HL-60/S4 treated with phorbol 12-myristate 13-acetate at 8.2 ng/mL for 4 days and 3 days (cell line): ENCODE measurements at regions not wholly inside any gene's neighbourhood (a gene's known extent, or its start where the extent isn't known, plus 50 kb on each side); places are given as distances from the start of the nearest gene placed in this dataset.
"Not testable (repeated sequence)": the region's sequence is repeated elsewhere in the genome, so short reads cannot be mapped to it uniquely, and the experiment has no call there.

Experiments used
- in situ Hi-C: fragments of 300-500 bp; cut with MboI; formaldehyde crosslinking; loops from 2 replicates; pipeline ENCODE4 v1.15.0; 2022; ENCODE audit warnings: low sequenced_read_pairs

DNA sequence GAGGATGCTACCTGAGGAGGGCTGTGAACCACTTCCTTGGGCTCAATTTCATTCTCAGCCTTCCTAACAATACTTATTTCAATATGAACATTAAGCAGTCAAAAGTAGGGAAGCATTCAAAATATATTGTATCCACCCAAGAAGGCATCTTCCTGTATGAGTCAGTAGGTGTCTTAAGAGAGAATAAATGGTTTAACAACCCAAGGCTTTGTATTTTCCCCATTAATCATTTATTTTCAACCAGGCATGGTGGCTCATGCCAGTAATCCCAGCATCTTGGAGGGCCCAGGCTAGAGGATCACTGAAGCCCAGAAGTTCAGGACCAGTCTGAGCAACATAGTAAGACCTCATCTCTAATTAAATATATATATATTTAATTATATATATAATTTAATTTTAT lies 74.5 kb upstream of the MARCKS start:
- in situ Hi-C loops, result no loop called here

DNA sequence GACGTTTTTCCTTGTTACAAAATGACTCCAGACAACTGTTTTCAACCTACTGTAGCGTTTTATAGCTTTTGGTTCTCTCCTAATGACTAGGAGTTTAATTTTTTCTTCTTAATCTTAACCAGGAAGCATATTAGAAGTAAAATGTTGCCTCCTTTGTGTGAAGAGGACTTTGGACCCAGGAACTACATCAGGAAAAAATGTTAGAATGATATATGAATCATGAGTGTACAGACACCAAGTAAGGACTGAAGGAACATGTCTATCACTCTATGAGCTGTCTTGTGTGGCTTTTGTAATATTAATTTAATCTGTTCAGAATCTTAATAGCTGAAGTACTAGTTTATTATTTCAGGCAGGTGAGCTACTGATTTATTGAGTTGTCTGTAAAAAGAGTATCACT lies 71.0 kb upstream of the MARCKS start:
- in situ Hi-C loops, result no loop called here

DNA sequence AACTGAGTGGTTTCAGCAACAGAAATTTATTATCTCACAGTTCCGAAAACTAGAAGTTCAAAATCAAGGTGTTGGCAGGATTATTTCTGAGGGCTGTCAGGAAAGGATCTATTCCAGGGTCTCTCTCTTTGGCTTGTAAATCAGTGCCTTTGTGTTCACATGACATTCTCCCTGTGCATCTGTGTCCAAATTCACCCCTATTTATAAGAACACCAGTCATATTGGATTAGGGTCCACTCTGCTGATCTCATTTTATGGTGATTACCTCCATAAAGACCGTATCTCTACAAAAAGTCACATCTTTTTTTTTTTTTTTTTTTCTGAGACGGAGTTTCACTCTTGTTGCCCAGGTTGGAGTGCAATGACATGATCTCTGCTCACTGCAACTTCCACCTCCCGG lies 68.6 kb upstream of the MARCKS start:
- in situ Hi-C loops, result no loop called here

DNA sequence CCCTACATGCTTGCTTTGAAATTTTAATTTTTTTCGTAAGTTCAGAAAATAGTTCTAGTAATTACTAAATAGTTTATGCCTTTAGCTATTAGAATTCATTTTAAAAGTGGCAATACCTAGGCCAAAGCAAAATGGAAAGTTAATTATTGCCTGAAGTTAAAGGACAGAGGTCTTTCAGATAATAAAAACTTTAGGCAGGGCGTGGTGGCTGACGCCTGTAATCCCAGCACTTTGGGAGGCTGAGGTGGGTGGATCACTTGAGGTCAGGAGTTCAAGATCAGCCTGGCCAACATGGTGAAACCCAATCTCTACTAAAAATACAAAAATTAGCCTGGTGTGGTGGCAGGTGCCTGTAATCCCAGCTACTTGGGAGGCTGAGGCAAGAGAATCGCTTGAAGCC lies 65.9 kb upstream of the MARCKS start:
- in situ Hi-C loops, result not testable (repeated sequence)

DNA sequence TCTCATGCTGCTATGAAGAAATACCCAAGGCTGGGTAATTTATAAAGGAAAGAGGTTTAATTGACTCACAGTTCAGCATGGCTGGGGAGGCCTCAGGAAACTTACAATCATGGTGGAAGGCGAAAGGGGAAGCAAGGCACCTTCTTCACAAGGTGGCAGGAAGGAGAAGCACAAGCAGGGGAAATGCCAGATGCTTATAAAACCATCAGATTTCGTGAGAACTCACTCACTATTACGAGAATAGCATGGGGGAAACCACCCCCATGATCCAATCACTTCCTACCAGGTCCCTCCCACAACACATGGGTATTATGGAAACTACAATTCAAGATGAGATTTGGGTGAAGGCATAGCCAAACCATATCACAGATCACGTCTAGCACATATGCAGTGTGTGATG lies 61.8 kb upstream of the MARCKS start:
- in situ Hi-C loops, result not testable (repeated sequence)

DNA sequence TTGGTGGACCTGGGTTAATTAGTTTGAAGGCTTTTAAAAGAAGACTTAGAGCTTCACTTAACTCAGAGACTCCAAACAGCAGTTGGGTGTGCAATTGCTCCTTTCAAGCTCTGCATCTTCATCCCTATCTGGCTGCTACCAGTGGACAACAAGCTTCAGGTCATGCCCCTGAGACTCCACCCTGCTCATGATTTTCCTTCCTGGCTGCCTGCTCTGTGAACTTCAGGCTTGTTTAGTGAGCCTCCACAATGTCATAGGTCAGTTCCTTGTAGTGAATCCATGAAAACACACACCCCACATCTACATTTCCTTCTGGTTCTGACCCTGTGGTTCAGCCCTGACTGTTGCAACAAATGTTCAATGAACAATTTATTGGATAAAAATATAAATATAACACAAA lies 61.1 kb upstream of the MARCKS start:
- in situ Hi-C loops, result no loop called here

DNA sequence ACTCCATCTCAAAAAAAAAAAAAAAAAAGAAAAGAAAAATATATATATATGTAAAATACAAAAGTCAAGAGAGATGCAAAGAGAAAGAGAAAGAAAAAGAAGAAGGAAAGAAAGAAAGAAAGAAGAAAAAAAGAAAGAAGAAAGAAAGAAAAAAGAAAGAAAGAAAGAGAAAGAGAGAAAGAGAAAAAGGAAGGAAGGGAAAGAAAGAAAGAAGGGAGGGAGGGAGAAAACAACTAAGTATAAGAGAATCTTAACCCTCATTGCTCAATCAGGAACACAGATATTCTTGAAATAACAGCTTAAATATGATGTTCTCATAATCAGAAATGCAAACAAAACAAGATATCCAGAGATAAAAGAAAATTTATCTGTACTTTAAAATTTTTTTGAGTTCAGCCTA lies 54.4 kb upstream of the MARCKS start:
- in situ Hi-C loops, result no loop called here

DNA sequence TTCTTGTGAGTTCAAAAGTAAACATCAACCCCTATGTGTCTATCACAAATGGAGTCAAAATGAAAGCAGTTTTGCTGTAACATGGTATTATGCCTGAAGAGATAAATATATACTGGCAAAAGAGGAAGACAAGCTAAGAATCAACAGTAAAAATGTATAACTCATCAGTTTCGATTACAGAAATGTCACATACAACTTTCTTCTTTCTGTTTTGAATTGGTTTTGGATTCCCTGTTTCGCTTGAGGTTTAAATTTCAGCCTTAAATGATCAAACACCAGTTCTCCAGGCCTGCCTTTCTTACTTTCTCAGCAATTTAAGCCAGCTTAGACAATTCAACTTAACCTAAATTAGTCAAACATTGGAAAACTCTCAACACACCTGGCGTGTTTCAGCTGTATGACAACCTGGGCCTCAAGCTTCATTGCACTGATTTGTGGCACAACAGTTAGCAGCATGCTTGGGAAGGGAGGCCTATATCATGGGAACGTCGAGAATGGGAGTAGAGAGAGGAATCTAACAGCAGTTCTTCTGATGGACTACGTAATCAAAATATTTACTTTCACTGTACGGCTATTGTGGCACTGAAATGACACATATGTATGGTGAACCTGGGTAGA lies 51.9 kb upstream of the MARCKS start:
- in situ Hi-C loops, result no loop called here

DNA sequence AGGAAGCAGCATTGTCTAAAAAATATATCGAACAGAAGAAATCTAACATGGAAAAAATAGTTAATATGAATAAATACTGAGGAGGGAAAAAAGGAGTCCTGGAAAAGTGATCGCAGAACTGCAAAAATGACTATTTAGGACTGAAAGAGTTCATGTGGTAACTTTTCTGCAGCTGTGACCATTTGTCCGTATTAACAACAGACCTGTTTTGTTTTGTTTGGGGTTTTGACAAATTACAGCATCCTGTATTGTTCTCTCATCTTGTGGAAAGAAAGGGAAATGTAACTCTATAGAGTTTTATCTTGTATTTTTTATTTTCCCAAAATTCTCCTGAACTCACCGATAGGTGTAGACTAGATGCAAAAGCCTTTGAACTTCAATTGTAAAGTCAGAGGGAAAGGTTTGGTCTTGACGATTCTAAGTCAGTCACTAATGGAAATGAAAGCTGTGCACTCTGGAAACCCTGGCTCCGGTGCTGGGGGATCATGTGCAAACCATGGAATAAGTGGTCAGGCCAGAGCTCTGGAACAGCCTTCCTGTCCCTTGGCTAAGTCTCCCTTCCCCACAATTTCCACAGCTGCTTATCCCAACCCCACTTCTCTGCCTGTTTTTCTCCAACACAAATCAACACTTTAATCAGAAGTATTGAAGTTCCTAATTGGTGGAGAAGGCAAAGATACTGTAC lies 51.2 kb upstream of the MARCKS start:
- in situ Hi-C loops, result no loop called here
